Dedifferentiated amniotic fluid mesenchymal stem cell (primary cell): ENCODE measurements at regions not wholly inside any gene's neighbourhood (a gene's known extent, or its start where the extent isn't known, plus 50 kb on each side); places are given as distances from the start of the nearest gene placed in this dataset.

Source experiments
- DNase-seq: peaks from one replicate; pipeline ENCODE4 v3.0.0-alpha.2; 2016; ENCODE audit errors: extremely low spot score

DNA sequence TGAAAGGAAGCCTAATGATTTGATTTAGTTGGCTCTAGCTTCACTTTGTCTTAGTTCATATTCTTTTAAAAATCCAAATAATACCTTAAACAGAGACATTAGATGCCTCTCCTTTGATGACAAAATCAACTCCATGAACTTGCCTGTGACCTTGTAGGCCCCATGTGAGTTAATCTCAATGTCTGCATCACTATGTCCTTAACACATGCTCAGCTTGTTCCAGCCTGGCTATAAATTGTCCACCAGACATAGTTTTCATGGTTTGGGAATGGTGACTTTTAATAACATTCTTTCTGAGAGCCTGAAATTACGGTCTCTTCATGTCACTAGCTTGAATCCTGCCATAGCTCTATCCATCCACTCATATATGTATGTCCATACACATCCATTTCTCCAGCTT lies 656.3 kb upstream of the IGFBP3 start:
- no peak for DNase-seq

- peak; percentile 46 for DNase-seq
Observed at GRCh38 chr7:46576950-46577349, 655.9 kb upstream of the IGFBP3 start.

- no peak for DNase-seq
Observed at GRCh38 chr7:46572691-46573090, 651.6 kb upstream of the IGFBP3 start.

GRCh38 chr7:46571996-46572395 lies 650.9 kb upstream of the IGFBP3 start:
- DNase-seq: no peak

DNA sequence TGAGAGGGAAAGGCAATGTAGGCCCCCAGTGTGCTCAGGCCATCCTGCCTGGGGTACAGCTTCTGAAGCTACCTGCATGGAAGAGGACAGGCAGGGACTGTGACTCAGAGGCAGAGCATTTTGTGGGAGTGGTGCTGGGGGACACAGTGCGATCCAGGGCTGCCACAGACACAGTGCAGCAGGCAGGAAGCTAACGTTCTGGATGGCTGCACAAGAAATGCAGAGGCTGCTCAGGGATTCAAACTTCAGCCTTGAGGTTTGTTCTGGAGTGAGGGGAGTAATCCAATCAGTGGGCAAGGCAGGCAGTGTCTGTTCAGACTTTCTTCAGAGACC lies 648.0 kb upstream of the IGFBP3 start:
- no peak for DNase-seq

DNA sequence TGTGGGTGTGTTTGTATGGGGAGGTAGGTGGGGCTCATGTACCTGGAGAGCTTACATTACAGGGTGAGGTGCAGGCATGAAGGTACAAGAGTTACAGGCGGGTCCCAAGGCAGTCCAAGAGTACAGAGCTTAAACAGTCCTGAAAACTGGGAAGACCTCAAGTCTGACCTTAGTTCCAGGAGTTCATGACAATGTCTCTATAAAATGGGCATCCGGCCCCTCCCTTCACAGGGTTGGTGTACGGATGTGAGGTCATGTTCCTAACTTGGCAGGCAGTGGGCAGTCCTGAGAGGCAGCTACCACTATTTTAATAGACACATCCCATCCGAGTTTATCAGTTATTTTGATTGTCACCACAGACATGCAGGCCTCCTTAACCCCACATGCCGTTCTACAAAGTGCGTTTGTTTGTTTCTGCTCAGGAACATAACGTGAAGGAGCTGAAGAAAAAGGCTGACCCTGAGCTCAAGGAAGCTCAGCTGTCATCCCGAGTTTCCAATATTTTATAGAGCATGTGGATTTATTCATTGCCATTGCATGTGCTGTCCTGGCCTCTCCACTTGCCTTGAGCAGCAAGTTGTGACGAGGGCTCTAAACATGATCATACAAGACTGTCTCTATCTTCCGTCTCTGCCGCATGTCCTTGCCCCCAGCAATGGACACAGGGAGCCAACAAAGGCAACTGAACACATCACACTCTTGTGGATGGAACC lies 647.5 kb upstream of the IGFBP3 start:
- DNase-seq: no peak

- no peak for DNase-seq
Observed at GRCh38 chr7:46567858-46568257, 646.8 kb upstream of the IGFBP3 start.

DNA sequence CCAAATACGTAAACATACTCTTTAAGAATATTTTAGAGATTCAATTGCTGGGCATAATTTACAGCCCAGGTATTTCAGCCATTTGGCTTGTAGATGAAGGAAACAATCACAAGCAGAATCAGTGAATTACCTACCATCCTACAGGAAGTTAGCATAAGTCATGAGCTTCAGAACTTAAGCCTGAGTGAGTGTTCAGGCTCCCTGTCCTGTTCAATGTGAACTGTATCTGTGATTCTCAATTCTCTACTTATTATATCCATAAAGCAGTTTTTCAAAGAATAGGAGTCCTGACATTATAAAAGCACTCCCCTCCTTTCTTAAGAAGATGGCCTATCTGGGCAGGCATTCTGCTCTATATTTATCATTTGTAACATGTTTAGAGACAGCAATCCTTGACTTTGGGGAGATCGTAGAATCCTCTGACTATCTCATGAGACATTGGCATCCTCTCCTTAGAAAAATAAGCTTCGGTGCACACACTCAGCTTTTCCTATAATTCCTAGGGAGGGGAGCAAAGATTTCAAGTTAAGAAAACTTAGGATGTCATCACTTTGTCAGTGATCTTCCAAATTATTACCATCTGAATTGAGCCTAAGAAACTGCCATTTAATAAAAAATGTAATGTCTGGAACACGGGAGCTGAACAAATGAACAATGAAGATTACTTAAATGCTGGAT lies 645.2 kb upstream of the IGFBP3 start:
- peak; percentile 22 for DNase-seq

DNA sequence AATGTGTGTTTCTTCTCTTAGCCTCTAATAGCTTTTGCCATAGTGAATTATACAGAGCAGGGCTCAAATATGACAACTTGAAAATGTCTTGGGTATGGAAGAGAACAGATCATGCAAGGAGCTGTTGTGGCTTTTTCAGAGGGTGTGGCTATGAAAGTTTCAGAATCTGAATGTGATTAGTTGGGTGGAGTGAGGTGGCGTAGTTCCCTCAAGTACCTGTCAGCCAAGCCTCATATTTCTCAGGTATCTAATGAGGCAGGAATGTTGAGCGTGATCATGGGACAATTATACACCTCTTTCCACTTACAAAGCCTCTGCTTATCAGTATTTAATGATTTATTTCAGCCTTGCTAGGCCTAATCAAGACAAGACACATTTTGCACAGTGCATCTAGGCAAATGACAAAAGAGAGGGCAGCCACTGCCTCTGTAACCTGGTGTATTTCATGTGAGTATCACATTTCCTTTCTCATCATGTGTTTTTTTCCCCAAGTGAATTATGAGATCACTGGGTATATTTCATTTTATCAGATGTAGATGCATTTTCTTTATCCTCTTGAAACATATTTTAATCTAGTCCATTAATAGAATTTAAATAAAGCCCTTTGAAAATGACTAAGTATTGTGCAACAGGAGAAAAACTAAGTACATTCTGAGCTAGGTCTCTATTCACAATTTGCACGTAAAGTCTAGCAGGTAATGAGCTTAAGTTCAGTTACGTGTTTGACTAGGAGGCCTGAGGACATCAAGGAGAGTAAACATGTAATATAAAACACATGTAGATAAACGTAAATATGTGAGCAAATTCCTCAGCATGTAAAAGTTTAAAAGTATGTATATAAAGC lies 644.4 kb upstream of the IGFBP3 start:
- DNase-seq: no peak

DNA sequence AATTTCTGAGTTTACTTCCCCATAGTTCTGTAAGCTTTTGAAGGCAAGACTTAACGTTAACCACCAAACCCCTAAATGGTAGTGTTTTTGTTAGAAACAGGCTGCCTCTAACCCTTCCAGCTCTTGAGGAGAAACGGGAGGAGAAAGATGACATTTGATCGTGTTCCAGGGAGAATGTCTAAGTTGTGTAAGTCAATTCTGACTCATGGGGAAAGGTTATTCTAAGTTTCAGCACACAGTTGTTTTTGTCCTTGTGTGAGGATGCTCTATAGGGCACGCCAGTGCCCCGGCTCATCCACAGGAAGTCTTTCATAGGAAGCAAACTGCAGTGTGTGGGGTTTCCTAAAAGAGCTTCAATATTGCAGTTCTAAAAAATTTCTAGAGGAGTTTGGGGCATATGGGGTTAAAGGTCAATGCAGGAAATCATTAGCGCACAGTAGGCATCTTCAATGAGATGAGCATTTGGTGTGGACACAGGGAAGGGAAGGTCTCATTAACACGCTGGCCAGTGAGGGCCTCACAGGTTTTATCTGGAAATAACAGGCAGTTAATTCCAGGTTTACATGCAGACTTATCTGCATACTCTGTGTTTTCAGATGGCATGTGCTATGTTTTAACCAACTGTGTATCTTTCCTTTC lies 638.2 kb upstream of the IGFBP3 start:
- DNase-seq: peak; percentile 50

DNA sequence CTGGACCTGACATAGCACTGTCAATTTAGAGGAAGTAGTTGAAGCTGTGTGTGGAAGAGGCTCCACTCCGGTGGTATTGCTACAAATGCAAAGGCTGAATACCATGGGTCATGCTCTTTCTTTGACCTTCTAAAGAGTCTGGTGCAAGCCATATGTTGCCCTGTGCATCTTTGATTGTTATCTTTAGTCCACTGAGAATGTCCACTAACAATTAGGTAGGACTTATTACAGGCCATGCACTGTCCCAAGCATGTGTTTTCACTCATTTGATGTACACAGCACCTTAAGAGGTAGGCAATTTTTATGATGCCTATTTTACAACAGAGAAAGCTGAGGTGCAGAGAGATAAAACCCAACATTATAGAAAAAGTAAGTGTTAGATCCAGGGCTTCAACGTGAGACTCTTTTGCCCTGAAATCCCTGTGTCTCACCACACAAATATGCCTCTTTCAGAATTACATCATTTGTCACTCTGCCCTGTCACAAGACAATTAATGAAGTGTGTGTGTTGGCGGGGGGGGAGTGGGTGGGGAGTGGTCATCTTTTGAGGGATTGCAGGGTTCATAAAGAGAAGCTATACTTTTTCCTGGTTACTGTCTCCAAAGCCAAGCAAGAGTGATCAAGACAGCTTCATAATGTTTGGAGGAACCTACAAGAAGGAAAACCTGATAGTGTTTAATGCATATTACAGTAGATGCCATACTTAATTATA lies 637.6 kb upstream of the IGFBP3 start:
- DNase-seq: no peak

- no peak for DNase-seq
Observed at GRCh38 chr7:46557781-46558180, 636.7 kb upstream of the IGFBP3 start.

GRCh38 chr7:46557295-46557711 lies 636.2 kb upstream of the IGFBP3 start:
- DNase-seq: no peak

DNA sequence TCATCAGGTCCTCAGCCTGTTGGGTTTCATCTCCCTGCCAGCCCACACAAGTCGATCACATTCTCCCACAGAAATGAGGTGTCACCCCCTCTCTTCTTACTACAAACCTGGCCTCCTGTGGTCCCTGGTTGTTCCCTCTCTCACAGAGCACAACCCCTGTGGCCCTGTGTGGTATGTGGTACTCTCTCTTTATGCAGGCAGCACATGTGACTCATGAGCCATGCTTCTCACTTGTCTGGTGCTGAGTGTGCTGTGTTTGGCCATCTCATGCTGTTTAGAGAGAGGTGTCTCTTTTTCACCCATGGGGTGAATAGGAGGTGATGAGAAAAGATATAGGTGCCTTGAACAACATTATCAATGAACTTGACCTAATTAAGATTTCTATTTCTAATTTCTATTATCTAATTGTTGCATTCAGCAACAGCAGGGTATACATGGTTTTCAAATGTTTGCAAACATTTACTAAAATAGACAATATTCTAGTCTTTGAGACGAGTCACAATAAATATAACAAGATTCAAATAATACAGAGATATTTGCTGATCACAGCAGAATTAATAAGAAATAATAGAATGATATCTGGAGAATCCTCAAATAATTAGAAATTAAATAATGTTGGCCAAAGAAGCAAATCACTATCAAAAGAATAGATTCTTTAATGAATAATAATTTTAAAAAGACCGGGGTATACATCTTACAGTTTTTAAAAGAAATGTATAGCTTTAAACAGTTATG lies 633.8 kb upstream of the IGFBP3 start:
- no peak for DNase-seq

GRCh38 chr7:46551603-46552002 lies 630.5 kb upstream of the IGFBP3 start:
- DNase-seq: no peak

GRCh38 chr7:46550864-46551263 lies 629.8 kb upstream of the IGFBP3 start:
- DNase-seq: no peak

DNA sequence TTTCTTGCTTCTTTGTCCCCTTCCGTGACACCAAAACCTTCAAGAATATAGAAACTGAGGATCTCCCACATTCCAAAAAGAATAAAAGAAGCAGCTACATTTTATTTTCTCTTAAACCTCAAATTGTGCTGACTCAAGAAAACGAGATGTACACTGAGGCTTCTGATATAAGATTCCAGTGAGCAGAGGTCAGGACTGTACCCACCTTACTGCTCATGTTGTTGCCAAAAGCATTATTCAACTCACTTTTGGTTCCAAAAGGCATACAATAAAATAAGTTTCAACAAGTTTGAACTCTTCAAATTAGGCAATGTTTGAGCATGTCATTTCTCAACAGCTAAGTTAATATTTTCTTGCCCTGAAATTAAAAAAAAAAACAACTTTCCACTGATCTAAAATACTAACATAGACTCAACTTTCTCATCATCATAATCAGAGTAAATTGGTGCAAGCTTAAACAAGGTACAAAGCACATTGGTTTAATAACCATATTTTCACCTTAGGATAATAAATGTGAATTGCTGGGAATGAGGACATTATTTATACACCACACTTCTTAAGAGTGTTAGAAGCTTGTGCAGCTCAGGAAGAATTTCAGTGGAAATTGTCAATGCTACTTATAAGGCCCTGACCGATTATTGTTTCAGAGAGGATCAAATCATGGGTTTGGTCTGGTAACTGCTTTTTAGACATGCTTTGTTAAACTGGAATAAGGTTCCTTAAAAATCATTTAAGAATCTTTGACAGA lies 629.0 kb upstream of the IGFBP3 start:
- no peak for DNase-seq

GRCh38 chr7:46549347-46549746 lies 628.3 kb upstream of the IGFBP3 start:
- DNase-seq: no peak

DNA sequence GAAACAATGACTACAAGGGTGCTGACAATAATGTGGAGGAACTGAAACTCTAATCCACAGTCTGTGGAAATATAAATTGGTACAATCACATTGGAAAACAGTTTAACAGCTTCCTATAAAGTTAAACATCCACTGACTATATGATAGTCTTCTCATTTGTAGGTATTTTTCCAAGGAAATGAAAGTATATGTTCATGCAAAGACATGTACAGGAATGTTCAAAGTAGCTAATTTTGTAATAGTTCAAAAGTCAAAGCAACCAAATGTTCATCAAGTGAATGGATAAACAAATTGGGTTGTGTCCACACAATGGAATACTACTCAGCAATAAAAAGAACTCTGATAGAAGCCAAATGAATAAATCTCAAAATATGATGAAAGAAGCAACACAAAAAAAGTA lies 626.0 kb upstream of the IGFBP3 start:
- DNase-seq: no peak

DNA sequence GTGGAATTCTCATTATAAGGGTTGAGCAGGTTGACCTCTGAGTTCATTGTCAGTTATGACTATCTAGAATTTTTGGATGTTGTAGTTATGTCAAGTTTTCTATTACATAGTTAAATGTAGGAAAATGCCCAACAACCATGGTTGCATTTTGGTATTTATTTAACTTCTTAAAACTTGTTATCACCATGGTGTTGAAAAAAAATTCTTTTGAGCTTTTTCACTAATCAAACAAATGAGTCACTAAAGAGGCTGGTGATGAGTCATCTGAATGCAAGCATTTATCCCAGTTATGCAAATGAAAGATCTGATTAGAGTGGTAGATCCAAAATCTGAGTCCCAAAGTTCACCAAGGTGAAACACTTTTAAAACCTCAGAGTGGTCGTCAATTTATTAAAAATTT lies 624.7 kb upstream of the IGFBP3 start:
- no peak for DNase-seq
